GDM1 (cell line): ENCODE measurements at regions not wholly inside any gene's neighbourhood (a gene's known extent, or its start where the extent isn't known, plus 50 kb on each side); places are given as distances from the start of the nearest gene placed in this dataset.

ENCODE experiments used
- DNase-seq: peaks from one replicate; lab custom pipeline; 2025; lab: John Stamatoyannopoulos, UW

- DNase-seq = no peak
Observed at GRCh38 chr1:193733674-193734073, 547.3 kb upstream of the B3GALT2 start.

GRCh38 chr1:193730017-193730416 lies 543.6 kb upstream of the B3GALT2 start:
- no peak for DNase-seq

GRCh38 chr1:193729429-193729828 lies 543.0 kb upstream of the B3GALT2 start:
- DNase-seq = no peak

GRCh38 chr1:193727850-193728249 lies 541.4 kb upstream of the B3GALT2 start:
- no peak for DNase-seq

GRCh38 chr1:193726722-193727121 lies 540.3 kb upstream of the B3GALT2 start:
- DNase-seq = no peak

- DNase-seq = no peak
Observed at GRCh38 chr1:193712392-193712791, 526.0 kb upstream of the B3GALT2 start.

GRCh38 chr1:193709607-193710006 lies 523.2 kb upstream of the B3GALT2 start:
- DNase-seq = no peak

GRCh38 chr1:193707271-193708021 lies 521.0 kb upstream of the B3GALT2 start:
- DNase-seq = no peak

- DNase-seq = no peak
Observed at GRCh38 chr1:193706766-193707165, 520.4 kb upstream of the B3GALT2 start.

- DNase-seq = no peak
Observed at GRCh38 chr1:193705554-193705981, 519.2 kb upstream of the B3GALT2 start.

GRCh38 chr1:193703655-193704054 lies 517.2 kb upstream of the B3GALT2 start:
- no peak for DNase-seq

- no peak for DNase-seq
Observed at GRCh38 chr1:193703121-193703520, 516.7 kb upstream of the B3GALT2 start.

GRCh38 chr1:193701759-193702158 lies 515.3 kb upstream of the B3GALT2 start:
- no peak for DNase-seq

- no peak for DNase-seq
Observed at GRCh38 chr1:193700710-193701355, 514.4 kb upstream of the B3GALT2 start.

GRCh38 chr1:193699261-193699660 lies 512.8 kb upstream of the B3GALT2 start:
- no peak for DNase-seq

GRCh38 chr1:193697776-193698175 lies 511.4 kb upstream of the B3GALT2 start:
- no peak for DNase-seq

- DNase-seq = no peak
Observed at GRCh38 chr1:193697115-193697762, 510.8 kb upstream of the B3GALT2 start.

GRCh38 chr1:193694741-193695140 lies 508.3 kb upstream of the B3GALT2 start:
- no peak for DNase-seq

- peak; percentile 57 for DNase-seq
Observed at GRCh38 chr1:193685986-193686385, 499.6 kb upstream of the B3GALT2 start.

- no peak for DNase-seq
Observed at GRCh38 chr1:193681422-193681821, 495.0 kb upstream of the B3GALT2 start.

- DNase-seq = no peak
Observed at GRCh38 chr1:193680924-193681316, 494.5 kb upstream of the B3GALT2 start.

- DNase-seq = no peak
Observed at GRCh38 chr1:193680247-193680923, 494.0 kb upstream of the B3GALT2 start.

GRCh38 chr1:193677874-193678273 lies 491.5 kb upstream of the B3GALT2 start:
- DNase-seq = no peak
